ENCODE measurements at regions not wholly inside any gene's neighbourhood (a gene's known extent, or its start where the extent isn't known, plus 50 kb on each side); places are given as distances from the start of the nearest gene placed in this dataset.
"Not testable (repeated sequence)": the region's sequence is repeated elsewhere in the genome, so short reads cannot be mapped to it uniquely, and the experiment has no call there.

DNA sequence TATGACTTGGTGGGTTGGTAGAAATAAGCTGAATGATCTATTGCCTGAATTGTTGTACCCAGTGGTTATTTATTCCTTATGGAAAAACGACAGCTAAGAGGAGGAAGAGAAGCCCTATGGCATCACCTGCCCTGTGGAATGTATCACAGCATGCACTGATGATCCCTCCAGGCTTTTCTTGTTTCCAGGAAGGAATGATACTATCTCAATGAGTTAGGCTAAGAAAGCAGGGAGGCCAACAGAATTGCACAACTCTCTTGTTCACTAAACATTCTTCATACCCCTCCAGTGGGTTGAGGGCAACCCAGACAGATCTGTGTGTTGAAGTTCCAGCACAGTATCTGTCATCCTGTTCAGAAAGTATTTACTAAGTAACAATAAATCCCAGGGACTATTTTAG lies 1001.7 kb upstream of the GYPC start:
- Mint-ChIP-seq H3K9me3 (no peaks in the 10 kb centered on the region), H3K36me3 (ENCODE audit: low read depth) (no peaks in the 10 kb centered on the region), H3K4me3 (no peak overlapping the region), H3K27ac (no peak overlapping the region), H3K4me1 (no peaks in the 10 kb centered on the region), H3K27me3 (ENCODE audit: low read depth) (no peaks in the 10 kb centered on the region)
- TF ChIP-seq, protein P1, sequence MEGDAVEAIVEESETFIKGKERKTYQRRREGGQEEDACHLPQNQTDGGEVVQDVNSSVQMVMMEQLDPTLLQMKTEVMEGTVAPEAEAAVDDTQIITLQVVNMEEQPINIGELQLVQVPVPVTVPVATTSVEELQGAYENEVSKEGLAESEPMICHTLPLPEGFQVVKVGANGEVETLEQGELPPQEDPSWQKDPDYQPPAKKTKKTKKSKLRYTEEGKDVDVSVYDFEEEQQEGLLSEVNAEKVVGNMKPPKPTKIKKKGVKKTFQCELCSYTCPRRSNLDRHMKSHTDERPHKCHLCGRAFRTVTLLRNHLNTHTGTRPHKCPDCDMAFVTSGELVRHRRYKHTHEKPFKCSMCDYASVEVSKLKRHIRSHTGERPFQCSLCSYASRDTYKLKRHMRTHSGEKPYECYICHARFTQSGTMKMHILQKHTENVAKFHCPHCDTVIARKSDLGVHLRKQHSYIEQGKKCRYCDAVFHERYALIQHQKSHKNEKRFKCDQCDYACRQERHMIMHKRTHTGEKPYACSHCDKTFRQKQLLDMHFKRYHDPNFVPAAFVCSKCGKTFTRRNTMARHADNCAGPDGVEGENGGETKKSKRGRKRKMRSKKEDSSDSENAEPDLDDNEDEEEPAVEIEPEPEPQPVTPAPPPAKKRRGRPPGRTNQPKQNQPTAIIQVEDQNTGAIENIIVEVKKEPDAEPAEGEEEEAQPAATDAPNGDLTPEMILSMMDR (IDR thresholded peaks at IDR 0.05; ENCODE audit: unreplicated experiment in 3 of 3): no peak

GRCh38 chr2:125656190-125656589 lies 999.8 kb upstream of the GYPC start:
- Mint-ChIP-seq H3K36me3 (ENCODE audit: low read depth) (no peaks in the 10 kb centered on the region), H3K27me3 (ENCODE audit: low read depth) (no peaks in the 10 kb centered on the region), H3K9me3 (no peaks in the 10 kb centered on the region), H3K4me3 (no peak overlapping the region), H3K4me1 (no peaks in the 10 kb centered on the region), H3K27ac (no peak overlapping the region)
- TF ChIP-seq, protein P1 (IDR thresholded peaks at IDR 0.05; ENCODE audit: unreplicated experiment in 3 of 3): no peak

DNA sequence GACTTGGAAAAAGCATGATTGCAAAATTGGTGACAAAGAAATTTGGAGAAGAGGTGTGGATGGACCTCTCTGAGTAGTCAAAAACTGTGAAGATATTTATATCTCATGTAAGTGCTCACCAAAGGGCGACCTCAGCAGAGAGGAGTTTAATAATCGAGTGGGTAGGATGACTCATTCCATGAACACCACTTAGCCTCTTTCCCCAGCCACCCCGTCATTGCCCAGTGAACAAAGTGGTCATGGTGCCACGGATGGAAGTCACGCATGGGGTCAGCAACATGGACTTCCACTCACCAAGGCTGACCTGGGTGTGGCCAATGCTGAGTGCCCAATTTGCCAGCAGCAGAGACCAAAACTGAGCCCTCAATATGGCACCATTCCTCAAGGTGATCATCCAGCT lies 997.4 kb upstream of the GYPC start:
- Mint-ChIP-seq H3K9me3 (no peaks in the 10 kb centered on the region), H3K36me3 (ENCODE audit: low read depth) (no peaks in the 10 kb centered on the region), H3K4me3 (no peak overlapping the region), H3K27me3 (ENCODE audit: low read depth) (no peaks in the 10 kb centered on the region), H3K4me1 (no peaks in the 10 kb centered on the region), H3K27ac (no peak overlapping the region)
- TF ChIP-seq, protein P1 (IDR thresholded peaks at IDR 0.05; ENCODE audit: unreplicated experiment in 3 of 3): no peak

DNA sequence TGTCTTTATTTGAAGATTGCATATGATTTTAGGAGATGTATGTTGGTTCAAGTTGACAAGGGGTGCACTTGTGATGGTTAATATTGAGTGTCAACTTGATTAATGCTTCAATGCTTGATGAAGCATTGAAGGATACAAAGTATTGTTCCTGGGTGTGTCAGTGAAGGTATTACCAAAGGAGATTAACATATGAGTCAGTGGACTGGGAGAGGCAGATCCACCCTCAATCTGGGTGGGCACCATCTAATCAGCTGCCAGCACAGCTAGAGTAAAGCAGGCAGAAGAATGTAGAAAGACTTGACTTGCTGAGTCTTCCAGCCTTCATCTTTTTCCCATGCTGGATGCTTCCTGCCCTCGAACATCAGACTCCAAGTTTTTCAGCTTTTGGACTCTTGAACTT lies 995.6 kb upstream of the GYPC start:
- H3K36me3 Mint-ChIP-seq (ENCODE audit: low read depth); H3K27me3 Mint-ChIP-seq (ENCODE audit: low read depth); H3K4me3 Mint-ChIP-seq; H3K9me3 Mint-ChIP-seq; H3K27ac Mint-ChIP-seq; H3K4me1 Mint-ChIP-seq: not testable (repeated sequence)

DNA sequence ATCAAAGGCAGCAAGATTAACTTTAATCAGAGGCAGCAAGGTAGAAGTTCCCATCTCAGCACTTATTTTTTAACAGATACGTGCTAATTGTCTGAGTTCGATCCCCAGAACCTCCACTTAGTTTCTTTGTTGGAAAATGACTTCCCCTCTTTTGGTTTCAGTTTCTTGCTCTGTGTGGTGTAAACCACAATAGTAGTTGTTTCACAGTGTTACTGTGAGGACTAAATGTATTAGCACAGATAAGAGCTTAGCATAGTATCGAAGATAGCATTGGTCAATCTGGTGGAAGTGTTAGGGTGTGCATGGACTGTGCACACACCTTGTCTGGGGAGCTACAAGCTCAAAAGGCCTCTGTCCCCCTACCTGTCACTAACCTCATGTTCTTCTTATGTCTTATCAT lies 988.3 kb upstream of the GYPC start:
- H3K9me3 Mint-ChIP-seq: no peaks in the 10 kb centered on the region
- H3K36me3 Mint-ChIP-seq (ENCODE audit: low read depth): no peaks in the 10 kb centered on the region
- TF ChIP-seq, protein P1 (IDR thresholded peaks at IDR 0.05; ENCODE audit: unreplicated experiment in 3 of 3): no peak
- H3K27me3 Mint-ChIP-seq (ENCODE audit: low read depth): no peaks in the 10 kb centered on the region
- H3K27ac Mint-ChIP-seq: no peak overlapping the region
- no peaks in the 10 kb centered on the region for H3K4me1 Mint-ChIP-seq
- H3K4me3 Mint-ChIP-seq: no peak overlapping the region

- TF ChIP-seq, protein P1 (IDR thresholded peaks at IDR 0.05; ENCODE audit: unreplicated experiment in 3 of 3): no peak
- Mint-ChIP-seq H3K4me3 (no peak overlapping the region), H3K9me3 (peaks cover 12% of the 10 kb centered on the region), H3K27me3 (ENCODE audit: low read depth) (no peaks in the 10 kb centered on the region), H3K4me1 (no peaks in the 10 kb centered on the region), H3K27ac (no peak overlapping the region), H3K36me3 (ENCODE audit: low read depth) (no peaks in the 10 kb centered on the region)
These were observed 976.1 kb upstream of the GYPC start for GRCh38 chr2:125679903-125680302.

DNA sequence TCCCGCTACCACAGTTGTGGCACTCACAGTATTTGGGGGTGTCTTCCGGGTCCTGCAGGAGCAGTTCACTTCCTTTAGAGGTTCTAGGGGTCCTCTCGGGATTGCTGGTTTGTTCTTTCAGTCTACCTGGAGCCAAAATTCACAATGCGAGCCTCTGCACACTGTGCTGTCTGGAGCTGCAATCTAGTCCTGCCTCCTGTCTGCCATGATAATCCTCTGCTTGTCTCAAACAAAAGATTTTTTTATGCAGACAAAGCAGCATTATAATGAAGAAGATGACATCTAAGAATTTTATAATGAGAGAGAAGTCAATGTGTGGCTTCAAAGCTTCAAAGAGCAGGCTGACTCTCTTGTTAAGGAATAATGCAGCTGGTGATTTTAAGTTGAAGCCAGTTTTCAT lies 975.1 kb upstream of the GYPC start:
- Mint-ChIP-seq H3K4me1 (no peaks in the 10 kb centered on the region), H3K27me3 (ENCODE audit: low read depth) (no peaks in the 10 kb centered on the region), H3K4me3 (no peak overlapping the region), H3K9me3 (peaks cover 9% of the 10 kb centered on the region), H3K27ac (no peak overlapping the region), H3K36me3 (ENCODE audit: low read depth) (no peaks in the 10 kb centered on the region)
- TF ChIP-seq, protein P1 (IDR thresholded peaks at IDR 0.05; ENCODE audit: unreplicated experiment in 3 of 3): no peak
